ENCODE measurements at regions not wholly inside any gene's neighbourhood (a gene's known extent, or its start where the extent isn't known, plus 50 kb on each side); places are given as distances from the start of the nearest gene placed in this dataset.

GRCh38 chr16:21341101-21341500 is 63.0 kb upstream of the CRYM start:
- no peak overlapping the region for H3K27ac Mint-ChIP-seq (ENCODE audit: unreplicated experiment)
- no TSS peak for BruUV-seq (replicated peaks)
- DNase-seq, result no peak
- no peak overlapping the region for H3K4me3 ChIP-seq (ENCODE audit: low read depth, low read length)
- H3K4me3 Mint-ChIP-seq (ENCODE audit: unreplicated experiment), result no peak overlapping the region
- TF ChIP-seq CTCF (IDR thresholded peaks at IDR 0.05; ENCODE audit: insufficient read depth in 1 of 2, low read depth in 1 of 2, low read length in 1 of 2, severe bottlenecking in 1 of 2, unreplicated experiment in 1 of 2), result no peak
- H3K36me3 Mint-ChIP-seq (ENCODE audit: insufficient read depth, unreplicated experiment), result no peaks in the 10 kb centered on the region
- H3K4me1 ChIP-seq, result no peaks in the 10 kb centered on the region
- CTCF ChIA-PET, result interaction anchor here (0.7 kb wide), 1 partner anchor 1649 kb away, joined by 4 read pairs; no protein-coding TSS in a partner anchor
- no peaks in the 10 kb centered on the region for H3K27me3 ChIP-seq (replicated peaks; ENCODE audit: control insufficient read depth, insufficient read depth, low read length)
- no peaks in the 10 kb centered on the region for H3K4me1 Mint-ChIP-seq (ENCODE audit: low read depth, unreplicated experiment)
- POLR2A ChIA-PET, result no interaction called here
- no peaks in the 10 kb centered on the region for H3K36me3 ChIP-seq (ENCODE audit: control insufficient read depth, insufficient read depth, low read length)
- no peaks in the 10 kb centered on the region for H3K27me3 Mint-ChIP-seq (ENCODE audit: insufficient read depth, unreplicated experiment)
- intact Hi-C loops (cut with micrococcal nuclease; ENCODE audit: unreplicated experiment), result no loop called here
- H3K9me3 ChIP-seq, result no peaks in the 10 kb centered on the region
- H3K9me3 Mint-ChIP-seq (ENCODE audit: unreplicated experiment), result no peaks in the 10 kb centered on the region

GRCh38 chr16:21339941-21340340 is 61.9 kb upstream of the CRYM start:
- Mint-ChIP-seq H3K27me3 (ENCODE audit: insufficient read depth, unreplicated experiment) (no peaks in the 10 kb centered on the region), H3K4me1 (ENCODE audit: low read depth, unreplicated experiment) (no peaks in the 10 kb centered on the region), H3K9me3 (ENCODE audit: unreplicated experiment) (no peaks in the 10 kb centered on the region), H3K4me3 (ENCODE audit: unreplicated experiment) (no peak overlapping the region), H3K36me3 (ENCODE audit: insufficient read depth, unreplicated experiment) (no peaks in the 10 kb centered on the region), H3K27ac (ENCODE audit: unreplicated experiment) (no peak overlapping the region)
- intact Hi-C loops (cut with micrococcal nuclease; ENCODE audit: unreplicated experiment), result no loop called here
- no peaks in the 10 kb centered on the region for H3K4me1 ChIP-seq
- no TSS peak for BruUV-seq (replicated peaks)
- H3K27me3 ChIP-seq (replicated peaks; ENCODE audit: control insufficient read depth, insufficient read depth, low read length), result no peaks in the 10 kb centered on the region
- no peaks in the 10 kb centered on the region for H3K9me3 ChIP-seq
- POLR2A ChIA-PET, result no interaction called here
- DNase-seq, result no peak
- no peak overlapping the region for H3K4me3 ChIP-seq (ENCODE audit: low read depth, low read length)
- H3K36me3 ChIP-seq (ENCODE audit: control insufficient read depth, insufficient read depth, low read length), result no peaks in the 10 kb centered on the region
- TF ChIP-seq CTCF (IDR thresholded peaks at IDR 0.05; ENCODE audit: insufficient read depth in 1 of 2, low read depth in 1 of 2, low read length in 1 of 2, severe bottlenecking in 1 of 2, unreplicated experiment in 1 of 2), result no peak
- CTCF ChIA-PET, result no interaction called here

GRCh38 chr16:21339269-21339641 is 61.2 kb upstream of the CRYM start:
- no peaks in the 10 kb centered on the region for H3K9me3 Mint-ChIP-seq (ENCODE audit: unreplicated experiment)
- H3K4me3 ChIP-seq (ENCODE audit: low read depth, low read length), result no peak overlapping the region
- ChIA-PET CTCF (no interaction called here), POLR2A (no interaction called here)
- H3K4me1 ChIP-seq, result no peaks in the 10 kb centered on the region
- H3K27me3 Mint-ChIP-seq (ENCODE audit: insufficient read depth, unreplicated experiment), result no peaks in the 10 kb centered on the region
- no TSS peak for BruUV-seq (replicated peaks)
- no peak for TF ChIP-seq CTCF (IDR thresholded peaks at IDR 0.05; ENCODE audit: insufficient read depth in 1 of 2, low read depth in 1 of 2, low read length in 1 of 2, severe bottlenecking in 1 of 2, unreplicated experiment in 1 of 2)
- no peaks in the 10 kb centered on the region for H3K36me3 Mint-ChIP-seq (ENCODE audit: insufficient read depth, unreplicated experiment)
- H3K4me3 Mint-ChIP-seq (ENCODE audit: unreplicated experiment), result no peak overlapping the region
- H3K36me3 ChIP-seq (ENCODE audit: control insufficient read depth, insufficient read depth, low read length), result no peaks in the 10 kb centered on the region
- no peaks in the 10 kb centered on the region for H3K4me1 Mint-ChIP-seq (ENCODE audit: low read depth, unreplicated experiment)
- H3K27me3 ChIP-seq (replicated peaks; ENCODE audit: control insufficient read depth, insufficient read depth, low read length), result no peaks in the 10 kb centered on the region
- no peak overlapping the region for H3K27ac Mint-ChIP-seq (ENCODE audit: unreplicated experiment)
- intact Hi-C loops (cut with micrococcal nuclease; ENCODE audit: unreplicated experiment), result no loop called here
- H3K9me3 ChIP-seq, result no peaks in the 10 kb centered on the region
- no peak for DNase-seq
